ENCODE measurements at regions not wholly inside any gene's neighbourhood (a gene's known extent, or its start where the extent isn't known, plus 50 kb on each side); places are given as distances from the start of the nearest gene placed in this dataset.

DNA sequence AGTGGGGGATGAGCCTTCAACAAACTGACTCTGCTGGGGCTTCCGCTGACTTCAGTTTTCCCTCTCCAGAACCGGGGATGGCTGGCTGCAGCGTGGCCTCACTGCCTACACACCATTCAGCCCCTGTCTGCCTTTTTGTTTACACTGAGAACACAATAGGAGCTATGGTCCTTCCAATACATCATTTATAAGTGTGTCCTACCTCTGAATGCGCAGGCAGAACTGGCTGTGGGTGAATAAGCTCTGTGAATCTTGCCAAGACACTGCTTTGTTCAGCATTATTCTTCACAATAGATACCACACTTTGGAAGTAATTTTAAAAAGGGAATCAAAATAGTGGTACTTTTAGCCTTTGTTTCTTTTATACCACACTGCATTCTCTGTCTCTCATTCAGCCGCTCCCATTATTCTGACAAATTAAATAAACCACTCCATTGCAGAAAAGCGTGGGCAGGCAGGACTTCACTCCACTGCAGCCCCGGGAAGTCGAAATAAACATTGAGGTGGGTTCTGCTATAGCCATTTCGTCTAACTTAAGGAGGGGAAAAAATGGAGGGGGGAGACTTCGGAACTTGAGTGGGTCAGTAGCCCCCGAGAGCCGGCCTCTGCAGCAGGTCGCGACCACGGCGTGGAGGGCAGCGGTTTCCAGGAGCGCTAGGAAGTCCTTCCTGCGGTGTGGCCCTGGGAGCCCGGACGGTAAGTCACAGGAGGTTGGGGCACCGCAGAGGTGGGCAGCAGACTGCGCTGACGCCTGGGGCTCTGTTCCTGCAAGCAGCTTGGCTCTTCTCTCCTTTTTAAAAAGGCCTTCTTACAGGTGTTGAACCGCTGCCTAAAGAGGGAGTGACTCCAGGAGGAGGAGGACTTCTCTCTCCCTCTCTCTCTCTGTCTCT lies 94.8 kb upstream of the SOX1 start:
- no peak for DNase-seq

GRCh38 chr13:111973186-111973585 lies 93.8 kb upstream of the SOX1 start:
- no peak for DNase-seq

DNA sequence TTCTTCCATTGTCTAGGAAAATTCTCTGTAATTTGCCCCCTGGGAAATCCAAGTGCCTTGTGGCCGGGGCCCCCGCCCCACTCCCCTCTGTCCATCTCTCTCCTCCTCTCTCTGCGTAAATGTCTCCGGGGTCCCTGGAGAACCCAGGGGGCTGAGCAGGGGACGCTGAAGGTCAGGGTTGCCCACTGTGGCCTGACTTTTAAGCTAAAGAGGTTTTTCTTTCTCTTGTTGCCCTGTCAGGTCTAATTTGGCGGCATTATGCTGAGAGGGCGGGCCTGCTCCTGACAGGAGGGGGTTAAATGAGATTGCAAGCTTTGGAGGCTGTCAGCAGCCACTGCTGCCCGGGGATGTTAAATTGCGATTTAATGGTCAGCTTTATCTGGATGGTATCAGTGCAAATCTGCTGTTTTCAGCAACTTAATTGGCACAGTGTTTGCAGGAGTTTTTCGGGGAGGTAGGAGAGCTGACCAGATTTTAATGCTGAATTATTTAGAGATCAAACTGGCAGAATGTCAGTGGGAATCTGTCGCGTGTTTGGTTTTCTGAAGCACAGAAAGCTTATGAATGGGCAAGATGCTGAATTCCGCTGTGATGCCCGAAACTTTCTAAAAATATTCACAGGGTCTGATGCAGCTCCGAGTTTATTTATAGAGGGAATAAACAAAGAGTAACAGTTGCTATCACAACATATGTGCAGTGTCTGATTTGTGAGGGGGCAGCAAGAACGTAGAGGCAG lies 93.2 kb upstream of the SOX1 start:
- DNase-seq, result no peak

DNA sequence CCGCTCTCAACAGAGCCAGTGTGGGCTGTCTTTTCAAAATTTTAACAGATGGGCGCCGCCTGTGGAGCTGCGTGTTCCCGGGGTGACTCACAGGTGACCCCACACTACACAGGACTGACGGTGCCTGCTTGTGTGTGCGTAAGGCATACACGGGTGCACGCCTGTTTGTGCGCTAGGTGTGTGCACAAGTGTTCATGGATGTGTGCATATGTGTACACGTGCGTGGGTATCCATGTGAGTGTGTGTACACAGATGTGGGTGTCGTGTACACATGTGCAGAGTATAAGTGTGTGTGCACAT lies 92.7 kb upstream of the SOX1 start:
- no peak for DNase-seq

- DNase-seq, result no peak
Measured at GRCh38 chr13:111975539-111976473, 91.1 kb upstream of the SOX1 start.

- DNase-seq, result no peak
Measured at GRCh38 chr13:111976474-111977178, 90.3 kb upstream of the SOX1 start.

DNA sequence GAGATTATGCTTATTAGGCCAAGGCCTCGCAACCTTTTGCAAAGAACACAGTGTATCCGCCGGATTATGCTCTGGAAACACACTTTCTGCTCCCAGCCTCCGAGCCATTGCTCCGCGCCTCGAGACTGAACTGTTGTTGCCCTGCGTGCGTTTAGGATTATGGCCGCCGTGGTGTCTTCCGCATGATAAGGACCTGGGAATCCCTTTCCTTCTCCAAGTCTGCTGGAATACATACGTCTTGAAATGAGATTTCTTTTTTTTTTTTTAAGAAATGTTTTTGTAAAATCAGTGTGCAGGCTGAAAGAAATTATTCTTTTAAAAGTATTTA lies 89.8 kb upstream of the SOX1 start:
- no peak for DNase-seq

DNA sequence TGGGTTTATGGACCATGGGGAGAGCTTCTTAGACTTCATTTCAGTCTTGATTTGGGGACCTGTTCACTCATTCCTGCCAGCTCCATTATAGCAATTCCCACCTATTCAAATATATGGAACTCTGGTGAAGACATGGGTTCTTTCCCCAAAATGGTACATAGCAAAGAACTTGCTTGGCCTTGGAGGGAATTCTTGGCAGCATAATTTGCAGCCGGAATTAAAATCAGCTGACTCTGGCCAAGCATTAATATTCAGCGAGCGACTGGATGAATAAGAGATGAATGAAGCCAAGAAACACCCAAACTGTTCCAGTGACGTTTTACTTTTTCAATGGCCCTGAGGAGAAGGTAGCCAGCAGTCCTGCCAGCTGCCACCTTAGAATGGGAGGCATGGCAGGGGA lies 88.4 kb upstream of the SOX1 start:
- DNase-seq, result no peak

GRCh38 chr13:111980146-111980929 lies 86.6 kb upstream of the SOX1 start:
- DNase-seq, result no peak

DNA sequence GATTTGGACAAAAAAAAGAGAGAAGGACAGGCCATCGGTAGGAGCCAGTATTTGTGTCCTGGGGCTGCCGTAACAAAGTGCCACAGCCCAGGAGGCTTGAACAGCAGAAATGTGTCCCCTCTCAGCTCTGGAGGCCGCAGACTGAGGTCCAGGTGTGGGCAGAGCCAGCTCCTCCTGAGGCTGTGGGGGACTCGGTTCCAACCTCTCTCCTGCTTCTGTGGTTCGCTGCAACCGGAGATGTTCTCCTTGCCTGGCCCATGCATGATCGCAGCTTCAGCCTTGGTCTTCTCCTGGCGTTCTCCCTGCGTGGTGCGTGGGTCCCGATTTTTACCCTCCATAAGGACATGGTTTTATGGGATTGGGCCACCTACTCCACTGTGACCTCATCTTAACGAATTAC lies 85.9 kb upstream of the SOX1 start:
- no peak for DNase-seq

DNA sequence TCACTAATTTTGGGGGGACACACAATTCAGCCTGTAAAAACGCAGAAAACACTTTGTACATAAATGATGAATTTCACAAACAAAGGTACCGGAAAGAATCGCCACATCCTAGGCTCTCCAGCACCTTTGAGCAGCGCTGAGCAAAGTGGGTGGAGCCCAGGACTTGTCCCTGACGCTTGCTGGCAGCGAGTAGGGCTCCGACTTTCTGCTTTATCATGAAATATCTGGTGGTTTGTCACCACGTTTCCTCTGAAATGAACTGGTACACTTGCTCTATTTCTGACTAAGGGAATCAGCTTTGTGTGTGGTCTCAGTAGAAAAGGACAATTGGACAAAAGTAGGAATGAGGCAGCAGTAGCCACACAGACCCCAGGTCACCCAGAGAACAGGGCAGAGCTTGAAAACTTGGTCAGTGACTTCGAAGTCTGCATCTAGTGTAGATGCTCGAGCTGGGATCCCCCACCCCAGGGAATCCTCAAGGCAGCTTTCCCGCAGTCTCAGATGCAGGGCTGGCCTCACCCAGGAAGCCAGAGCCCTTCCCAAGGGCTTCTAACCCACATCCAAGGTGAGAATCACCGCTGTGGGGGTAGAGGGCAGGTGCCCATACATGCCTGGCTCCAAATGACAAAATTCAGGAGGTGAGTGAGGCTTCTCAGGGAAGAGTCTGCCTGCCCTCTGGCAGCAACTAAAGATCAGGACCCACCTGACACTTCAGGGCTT lies 85.3 kb upstream of the SOX1 start:
- DNase-seq, result no peak

DNA sequence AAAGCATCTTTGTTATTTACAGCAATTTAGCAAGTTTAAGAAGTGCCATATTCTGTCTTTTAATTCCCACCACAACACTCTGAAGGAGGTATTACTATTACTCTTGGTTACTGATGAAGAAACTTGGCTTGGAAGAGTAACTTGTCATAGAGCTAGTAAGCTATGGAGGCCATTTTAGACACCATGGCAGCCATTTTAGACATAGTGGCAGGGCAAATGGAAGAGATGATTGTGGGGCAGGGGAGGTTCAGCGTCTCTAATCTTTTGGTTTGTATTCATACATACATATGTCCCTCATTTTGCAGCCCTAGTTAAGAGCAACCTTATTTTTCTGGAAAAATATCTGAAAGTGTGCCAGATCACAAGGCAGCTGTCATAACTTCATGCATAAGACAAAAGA lies 82.6 kb upstream of the SOX1 start:
- no peak for DNase-seq

DNA sequence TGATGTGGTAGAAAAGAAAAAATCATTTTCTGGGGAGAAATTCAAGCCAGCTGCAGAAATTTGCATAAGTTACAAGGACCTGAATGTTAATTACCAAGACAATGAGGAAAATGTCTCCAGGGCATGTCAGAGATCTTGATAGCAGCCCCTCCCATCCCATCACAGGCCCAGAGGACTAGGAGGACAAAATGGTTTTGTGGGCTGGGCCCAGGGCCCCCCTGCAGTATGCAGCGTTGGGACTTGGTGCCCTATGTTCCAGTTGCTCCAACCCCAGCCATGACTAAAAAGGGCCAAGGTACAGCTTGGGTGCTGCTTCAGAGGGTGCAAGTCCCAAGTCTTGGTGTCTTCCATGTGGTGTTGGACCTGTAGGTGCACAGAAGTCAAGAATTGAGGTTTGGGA lies 76.6 kb upstream of the SOX1 start:
- DNase-seq, result no peak

- DNase-seq, result no peak
Measured at GRCh38 chr13:111992911-111993310, 74.0 kb upstream of the SOX1 start.

DNA sequence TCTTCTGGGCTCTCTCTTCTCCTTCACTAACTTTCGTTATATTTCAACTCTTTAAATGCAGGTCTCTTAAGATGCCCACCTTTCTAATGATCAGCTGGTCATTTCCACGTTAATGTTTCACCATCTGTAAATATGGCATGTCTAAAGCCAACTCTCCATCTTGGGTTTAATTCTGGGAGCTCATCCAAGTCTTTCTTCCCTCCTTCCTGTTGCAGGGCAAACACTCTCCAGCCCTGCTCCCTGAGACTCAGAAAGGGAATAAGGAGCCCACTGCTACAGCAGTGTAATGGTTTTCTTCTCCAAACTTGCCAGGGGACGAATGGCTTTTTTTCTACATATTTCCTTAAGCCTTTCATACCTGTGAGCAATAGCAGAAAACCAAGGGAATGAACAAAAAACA lies 73.3 kb upstream of the SOX1 start:
- no peak for DNase-seq

- no peak for DNase-seq
Measured at GRCh38 chr13:111994578-111994977, 72.4 kb upstream of the SOX1 start.

GRCh38 chr13:111999352-111999751 lies 67.6 kb upstream of the SOX1 start:
- no peak for DNase-seq

DNA sequence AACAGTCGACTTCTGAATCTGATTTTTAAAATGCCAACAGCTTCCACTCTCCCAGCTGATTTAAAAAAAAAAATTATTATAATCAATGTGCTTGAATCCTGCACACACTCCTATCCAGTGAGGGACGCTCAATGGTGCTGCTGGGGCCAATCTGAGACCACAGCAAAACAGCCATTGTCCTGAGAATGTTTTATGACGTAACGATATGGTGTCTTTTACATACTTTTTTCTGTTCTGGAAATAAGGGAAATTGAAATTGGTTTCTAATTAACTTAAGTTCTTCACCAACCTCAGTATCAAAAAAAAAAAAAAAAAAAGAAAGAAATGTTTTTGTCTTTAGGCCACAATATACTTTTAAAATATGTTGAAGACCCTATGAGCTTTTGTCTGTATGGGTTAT lies 66.1 kb upstream of the SOX1 start:
- DNase-seq, result no peak

DNA sequence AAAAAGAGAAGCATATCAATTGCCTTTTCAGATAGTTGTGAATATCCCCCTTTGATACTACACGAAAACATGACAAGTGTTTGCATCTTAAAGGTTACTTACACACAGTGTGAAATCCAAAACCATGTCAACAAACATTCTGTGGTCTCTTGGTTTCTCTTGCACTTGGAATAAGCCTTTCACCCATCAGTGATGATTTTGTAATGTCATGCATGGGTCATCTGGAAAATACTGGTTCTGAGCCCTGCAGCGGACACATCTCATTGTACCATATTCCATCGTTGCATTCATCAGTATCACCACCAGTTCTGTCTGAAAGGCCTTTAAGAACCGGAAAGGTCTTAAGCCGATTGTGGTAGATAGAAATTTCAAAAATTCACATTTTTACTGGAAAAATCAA lies 65.4 kb upstream of the SOX1 start:
- DNase-seq, result no peak

GRCh38 chr13:112003396-112003795 lies 63.6 kb upstream of the SOX1 start:
- no peak for DNase-seq

DNA sequence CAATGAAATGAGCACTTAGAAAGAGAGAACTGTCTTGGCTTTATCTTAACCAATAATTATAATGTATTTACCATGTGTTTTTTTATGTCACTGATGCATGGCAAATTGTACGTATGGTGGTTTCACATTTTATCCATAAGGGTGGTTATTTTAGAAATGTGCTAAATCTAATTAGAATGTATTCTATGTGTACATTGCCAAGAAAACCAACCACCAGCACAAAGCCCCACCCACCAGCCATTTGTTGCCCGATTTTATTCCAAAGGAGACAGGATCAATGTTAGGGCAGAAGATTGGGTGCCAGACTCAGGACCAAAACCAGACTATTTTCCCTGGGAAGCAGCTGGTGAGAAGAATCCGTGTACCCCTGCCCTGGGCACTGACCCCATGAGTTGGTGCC lies 63.0 kb upstream of the SOX1 start:
- no peak for DNase-seq

GRCh38 chr13:112005925-112006324 lies 61.0 kb upstream of the SOX1 start:
- DNase-seq, result no peak
